ENCODE measurements at regions not wholly inside any gene's neighbourhood (a gene's known extent, or its start where the extent isn't known, plus 50 kb on each side); places are given as distances from the start of the nearest gene placed in this dataset.

DNA sequence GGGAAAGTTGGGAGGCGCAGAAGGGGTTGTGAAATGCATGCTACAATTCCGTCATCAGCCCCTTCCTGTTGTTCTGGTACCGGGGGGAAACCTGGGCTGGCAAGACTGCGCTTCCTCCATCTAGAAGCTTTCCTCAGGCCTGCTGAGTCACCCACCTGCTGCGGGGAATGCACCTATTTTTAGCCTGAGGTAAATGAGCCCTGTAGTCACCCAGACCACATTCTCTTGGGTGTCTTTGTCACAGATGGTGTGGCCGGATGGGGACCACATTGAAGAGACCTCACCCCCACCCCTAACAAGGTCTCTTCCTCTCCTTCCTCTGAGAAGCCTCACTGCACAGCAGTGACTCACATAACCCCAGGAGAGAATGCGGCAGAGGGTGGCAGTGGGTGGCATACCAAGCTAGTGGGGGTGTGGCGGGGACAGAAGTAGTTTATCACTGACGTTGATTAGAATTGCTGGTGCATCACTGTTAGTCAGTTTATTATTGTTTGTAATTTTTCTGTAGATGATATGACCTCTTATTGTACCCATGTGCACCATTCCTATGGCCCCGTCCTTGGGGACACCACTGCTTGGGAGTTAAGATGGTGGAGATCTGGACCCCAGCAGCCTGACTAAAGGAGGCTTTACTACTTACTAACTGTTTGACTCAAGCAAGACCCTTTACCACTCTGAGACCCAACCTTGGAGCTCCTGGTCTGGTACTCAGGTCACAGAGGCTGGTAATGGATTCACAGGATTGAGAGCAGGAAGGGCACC, 83.0 kb upstream of the DUSP5 start:
- DNase-seq, result no peak

DNA sequence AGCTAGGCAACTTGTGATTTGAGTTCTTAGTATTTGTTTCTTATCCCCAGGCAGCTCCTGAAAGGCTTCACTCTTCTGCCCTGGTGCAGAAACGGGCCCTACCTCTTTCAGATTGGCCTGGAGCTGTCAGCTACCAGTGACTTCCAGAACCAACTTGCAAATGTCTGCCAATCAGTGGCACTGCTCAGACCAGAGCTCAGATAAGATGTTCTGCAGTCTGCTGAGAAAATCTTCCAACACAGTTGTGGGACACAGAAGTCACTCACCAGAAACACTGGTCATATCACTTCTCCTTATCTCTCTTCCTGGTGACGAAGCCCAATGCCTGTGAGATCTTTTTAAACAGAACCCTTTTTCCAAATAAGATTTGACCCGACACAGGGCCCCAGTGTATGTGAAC, 81.9 kb upstream of the DUSP5 start:
- no peak for DNase-seq

DNA sequence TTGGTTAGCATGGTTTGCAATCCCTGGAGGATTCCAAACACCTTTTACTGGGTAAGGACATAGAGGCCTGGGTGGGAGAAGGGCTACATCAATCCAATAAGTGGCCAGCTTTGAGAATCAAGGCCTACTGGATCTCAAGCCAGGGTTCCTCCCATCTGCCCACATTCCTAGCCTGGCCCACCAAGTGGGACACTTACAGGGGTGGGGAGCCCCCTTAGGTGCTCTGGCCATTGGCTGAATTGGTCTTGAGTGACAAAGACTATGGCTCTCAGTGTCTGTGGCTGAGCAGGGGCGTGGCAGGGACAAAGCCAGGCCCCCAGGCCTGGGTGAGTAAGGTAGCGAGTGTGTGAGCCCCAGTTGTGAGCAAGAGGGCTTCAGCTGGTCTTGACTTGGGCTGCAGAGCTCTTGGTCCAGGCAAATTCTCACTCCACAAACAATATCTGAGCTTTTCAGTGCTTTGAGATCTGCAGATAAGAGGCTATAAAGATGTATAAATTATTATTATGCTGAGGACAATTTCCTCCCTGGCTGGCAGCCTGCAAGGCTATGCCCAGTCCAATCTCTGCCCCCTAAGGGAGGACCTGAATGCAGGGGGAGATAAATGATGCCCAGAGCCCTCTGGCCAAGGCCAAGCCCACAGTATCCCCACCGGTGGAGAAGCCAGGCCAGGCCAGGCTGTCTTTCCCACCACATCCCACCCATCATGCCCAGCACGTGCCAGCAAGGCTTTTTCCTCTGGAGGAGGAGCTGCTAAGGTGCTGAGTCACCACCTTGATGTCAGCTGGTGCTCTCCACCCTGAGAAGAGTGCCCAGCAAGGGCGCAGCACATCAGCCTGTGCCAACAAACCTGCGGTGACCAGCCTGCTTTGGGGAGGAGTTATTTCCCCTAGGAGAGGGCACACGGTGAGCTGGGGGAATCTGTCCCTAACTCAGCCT, 80.7 kb upstream of the DUSP5 start:
- no peak for DNase-seq

DNA sequence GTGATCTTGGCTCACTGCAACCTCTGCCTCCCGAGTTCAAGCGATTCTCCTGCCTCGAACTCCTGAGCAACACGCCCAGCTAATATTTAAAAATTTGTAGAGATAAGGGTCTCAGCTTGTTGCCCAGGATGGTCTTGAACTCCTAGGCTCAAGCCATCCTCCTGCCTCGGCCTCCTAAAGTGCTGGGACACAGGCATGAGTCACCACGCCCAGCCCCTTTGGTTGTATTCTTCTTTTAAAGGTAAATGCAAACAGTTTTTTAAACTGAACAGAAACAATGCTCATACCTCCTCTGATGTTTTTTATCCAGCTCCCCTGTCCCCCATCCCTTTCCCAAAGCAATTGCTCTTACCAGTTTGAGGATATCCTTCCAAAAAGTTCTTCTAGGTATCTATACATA, 79.5 kb upstream of the DUSP5 start:
- DNase-seq, result no peak

- DNase-seq, result no peak
These were observed 78.4 kb upstream of the DUSP5 start for GRCh38 chr10:110419265-110419664.

- peak; percentile 16 for DNase-seq
These were observed 77.1 kb upstream of the DUSP5 start for GRCh38 chr10:110420401-110421193.

- DNase-seq, result no peak
These were observed 76.1 kb upstream of the DUSP5 start for GRCh38 chr10:110421512-110422138.

GRCh38 chr10:110422548-110422947, 75.2 kb upstream of the DUSP5 start:
- DNase-seq, result no peak

DNA sequence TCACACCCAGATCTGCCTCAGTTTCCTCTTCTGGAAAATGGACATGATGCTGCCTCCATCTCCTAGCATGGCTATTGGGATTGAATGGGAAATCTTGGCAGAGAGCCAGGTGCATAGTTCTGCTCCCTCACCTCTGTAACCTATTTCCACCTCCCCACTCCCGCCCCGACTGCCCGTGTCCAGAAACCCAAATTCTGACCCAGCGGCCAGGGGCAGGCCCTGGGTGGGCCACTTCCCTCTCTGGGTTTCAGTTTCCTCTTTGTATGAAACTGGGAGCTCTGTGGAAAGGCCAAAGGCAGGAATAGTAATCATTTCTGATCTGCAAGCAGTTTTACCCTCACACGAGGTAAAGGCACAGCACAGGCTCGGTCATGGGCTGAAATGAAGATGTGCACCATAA, 74.1 kb upstream of the DUSP5 start:
- no peak for DNase-seq

- DNase-seq, result no peak
These were observed 71.9 kb upstream of the DUSP5 start for GRCh38 chr10:110425684-110426293.

DNA sequence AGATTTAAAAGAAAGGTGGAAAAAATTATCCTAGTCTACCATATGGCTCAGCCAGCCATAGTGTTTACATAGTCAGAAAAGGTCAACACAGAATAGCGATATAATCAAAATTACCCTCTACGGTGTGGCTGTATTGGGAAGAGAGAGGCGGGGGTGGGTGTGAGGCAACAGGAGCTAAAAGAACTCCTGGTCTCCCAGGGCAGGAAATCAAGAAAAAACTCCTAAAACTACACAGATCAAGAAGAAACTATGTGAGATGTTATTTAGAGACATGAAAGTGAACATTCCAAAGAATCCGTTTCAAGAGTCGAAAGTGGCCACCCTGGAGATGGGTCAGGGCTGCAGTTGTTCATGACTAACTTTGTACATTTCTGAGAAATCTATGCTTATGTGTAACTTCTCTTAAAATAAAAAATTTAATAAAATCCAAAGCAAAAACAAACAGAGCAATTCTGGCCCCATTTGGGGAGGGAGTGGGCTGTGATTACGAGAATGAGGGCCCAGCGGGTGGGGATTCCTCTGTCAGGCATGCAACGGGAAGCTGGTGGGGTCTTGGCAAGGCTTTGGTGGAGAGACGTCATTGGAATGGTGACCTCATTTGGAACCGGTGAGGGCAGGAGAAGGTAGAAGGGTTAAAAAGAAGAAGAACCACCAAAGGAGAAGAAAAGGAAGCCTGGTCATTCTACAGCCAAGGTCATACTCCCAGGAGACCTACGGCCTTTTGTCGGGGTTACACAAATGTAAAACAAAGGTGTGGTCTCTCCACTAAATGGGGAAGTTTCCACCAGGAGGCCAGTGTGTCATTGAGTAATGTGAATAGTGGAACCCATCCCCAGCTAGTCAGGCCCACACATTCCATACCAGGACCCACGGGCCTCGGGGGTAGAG, 71.2 kb upstream of the DUSP5 start:
- DNase-seq, result no peak

GRCh38 chr10:110429301-110429700, 68.4 kb upstream of the DUSP5 start:
- DNase-seq, result no peak

GRCh38 chr10:110430340-110431273, 67.1 kb upstream of the DUSP5 start:
- no peak for DNase-seq

- DNase-seq, result no peak
These were observed 66.0 kb upstream of the DUSP5 start for GRCh38 chr10:110431659-110432058.

GRCh38 chr10:110432084-110432483, 65.6 kb upstream of the DUSP5 start:
- no peak for DNase-seq

DNA sequence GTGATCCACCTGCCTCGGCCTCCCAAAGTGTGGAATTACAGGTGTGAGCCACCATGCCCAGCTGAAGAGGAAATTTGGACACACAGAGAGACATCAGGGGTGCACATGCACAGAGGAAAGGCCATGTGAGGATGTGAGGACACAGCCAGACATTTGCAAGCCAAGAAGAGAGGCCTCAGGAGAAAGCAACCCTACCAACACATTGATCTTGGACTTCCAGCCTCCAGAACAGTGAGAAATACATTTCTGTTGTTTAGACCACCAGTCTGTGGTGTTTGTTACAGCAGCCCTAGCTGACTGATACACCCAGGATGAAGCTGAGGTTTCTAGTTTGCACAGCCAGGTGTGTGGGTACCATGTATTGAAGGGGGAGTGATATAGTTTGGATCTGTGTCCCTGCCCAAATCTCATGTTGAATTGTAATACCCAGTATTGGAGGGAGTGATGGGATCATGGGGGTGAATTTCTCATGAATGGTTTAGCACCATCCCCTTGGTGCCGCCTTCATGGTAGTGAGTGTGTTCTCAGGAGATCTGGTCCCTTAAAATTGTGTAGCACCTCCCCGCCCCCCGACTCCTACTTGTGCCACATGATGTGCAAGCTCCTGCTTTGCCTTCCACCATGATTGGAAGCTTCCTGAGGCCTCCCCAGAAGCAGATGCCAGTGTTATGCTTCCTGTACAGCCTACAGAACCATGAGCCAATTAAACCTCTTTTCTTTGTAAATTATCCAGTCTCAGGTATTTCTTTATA, 64.7 kb upstream of the DUSP5 start:
- DNase-seq, result no peak

DNA sequence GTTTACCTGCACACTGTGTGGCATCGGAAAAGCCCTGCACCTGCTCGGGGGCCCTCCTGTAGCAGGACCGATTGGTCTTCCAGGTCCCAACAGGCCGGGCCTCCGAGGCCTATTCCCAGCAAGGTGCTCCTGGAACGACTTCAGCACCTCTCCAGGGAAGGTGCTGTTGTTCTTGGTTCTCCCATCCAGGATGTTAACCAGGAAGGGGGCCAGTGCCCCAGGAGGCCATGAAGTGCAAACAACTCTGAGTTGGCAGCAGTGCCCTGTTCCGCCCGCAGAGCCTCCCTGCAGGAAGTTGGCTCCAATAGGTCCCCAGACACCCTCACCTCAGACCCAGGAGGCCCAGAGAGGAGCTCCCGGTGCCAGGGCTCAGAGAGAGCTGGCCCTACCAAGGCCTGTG, 64.0 kb upstream of the DUSP5 start:
- DNase-seq, result no peak

DNA sequence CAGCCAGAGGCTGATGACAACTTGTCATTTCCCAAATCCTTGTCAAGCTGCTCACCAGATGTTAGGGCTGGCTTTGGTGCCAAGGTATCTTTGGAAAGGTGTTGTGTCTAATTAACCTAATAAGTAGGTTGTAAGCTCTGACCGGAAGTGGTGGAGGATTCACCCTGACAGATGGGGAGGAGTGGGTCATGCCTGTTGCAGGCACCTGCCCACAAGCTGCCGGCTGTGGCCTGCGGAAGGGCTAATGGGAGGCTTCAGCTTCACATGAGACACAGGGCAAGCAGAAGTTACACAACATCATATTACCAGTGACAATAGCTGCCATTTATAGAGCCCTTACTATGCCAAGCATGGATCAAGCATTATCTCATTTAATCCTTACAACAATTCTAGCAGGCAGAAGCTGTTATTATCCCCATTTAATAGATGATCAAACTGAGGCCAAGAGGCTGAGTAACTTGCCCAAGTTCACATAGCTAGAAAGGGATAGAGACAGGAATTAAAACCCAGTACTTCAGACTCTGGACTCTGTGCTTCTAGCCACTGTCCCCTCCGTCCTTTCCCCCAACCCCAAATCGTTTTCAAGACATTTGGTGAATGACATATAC, 63.1 kb upstream of the DUSP5 start:
- no peak for DNase-seq

Measured in tongue (tissue), 1 donor.